Epithelial cell of esophagus (primary cell): ENCODE measurements at regions not wholly inside any gene's neighbourhood (a gene's known extent, or its start where the extent isn't known, plus 50 kb on each side); places are given as distances from the start of the nearest gene placed in this dataset.

Source experiments
- DNase-seq: peaks from one replicate; pipeline ENCODE4 v3.0.0; 2010; ENCODE audit warnings: low read depth
- H3K4me3 ChIP-seq: 2 replicates; pipeline ENCODE4 v1.5.1; 2011; ENCODE audit warnings: mild to moderate bottlenecking, low read length, control low read depth
- CTCF ChIP-seq: IDR thresholded peaks from 2 replicates; pipeline ENCODE4 v1.5.1; 2011; ENCODE audit warnings: low read depth, mild to moderate bottlenecking, low read length, control low read depth, inconsistent platforms; ENCODE audit not compliant: insufficient read depth; ENCODE audit errors: missing control alignments

GRCh38 chr4:13844740-13845139, 217.2 kb upstream of the BOD1L1 start:
- TF ChIP-seq CTCF: no peak
- no peak overlapping the region for H3K4me3 ChIP-seq
- DNase-seq: no peak

- no peak overlapping the region for H3K4me3 ChIP-seq
- no peak for TF ChIP-seq CTCF
- no peak for DNase-seq
Measured at GRCh38 chr4:13849778-13850177, 222.3 kb upstream of the BOD1L1 start.

- DNase-seq: no peak
- TF ChIP-seq CTCF: no peak
- no peak overlapping the region for H3K4me3 ChIP-seq
Measured at GRCh38 chr4:13851085-13851940, 223.8 kb upstream of the BOD1L1 start.

- no peak overlapping the region for H3K4me3 ChIP-seq
- DNase-seq: no peak
- TF ChIP-seq CTCF: no peak
Measured at GRCh38 chr4:13852411-13852810, 224.9 kb upstream of the BOD1L1 start.

GRCh38 chr4:13856387-13856786, 228.9 kb upstream of the BOD1L1 start:
- no peak for DNase-seq
- TF ChIP-seq CTCF: no peak
- no peak overlapping the region for H3K4me3 ChIP-seq

- H3K4me3 ChIP-seq: no peak overlapping the region
- DNase-seq: no peak
- no peak for TF ChIP-seq CTCF
Measured at GRCh38 chr4:13857397-13857796, 229.9 kb upstream of the BOD1L1 start.

GRCh38 chr4:13857800-13858199, 230.3 kb upstream of the BOD1L1 start:
- H3K4me3 ChIP-seq: no peak overlapping the region
- DNase-seq: no peak
- TF ChIP-seq CTCF: no peak
